ENCODE measurements at regions not wholly inside any gene's neighbourhood (a gene's known extent, or its start where the extent isn't known, plus 50 kb on each side); places are given as distances from the start of the nearest gene placed in this dataset.

GRCh38 chr14:98994561-98994960 is 277.4 kb downstream of the BCL11B start:
- Histone ChIP-seq H3K27ac (ENCODE audit: insufficient read depth, low read depth, low read length) (no peak overlapping the region), H4K20me1 (replicated peaks; ENCODE audit: control insufficient read depth, extremely low read depth, insufficient read depth, low read length) (no peaks in the 10 kb centered on the region), H3K79me2 (ENCODE audit: control insufficient read depth, insufficient read depth, low read length) (no peaks in the 10 kb centered on the region), H3K4me2 (ENCODE audit: insufficient read depth, low read length) (no peak overlapping the region), H2AFZ (ENCODE audit: low read depth, low read length) (no peak overlapping the region), H3K27me3 (ENCODE audit: control insufficient read depth in 2 of 2, insufficient read depth in 2 of 2, low read length in 2 of 2) (no peaks in the 10 kb centered on the region), H3K9me1 (replicated peaks; ENCODE audit: control insufficient read depth, extremely low read depth, insufficient read depth, low read length) (no peaks in the 10 kb centered on the region), H3K36me3 (ENCODE audit: control insufficient read depth in 2 of 2, extremely low read depth in 1 of 2, insufficient read depth in 2 of 2, low read length in 2 of 2) (no peaks in the 10 kb centered on the region), H3K4me3 (replicated peaks in 1 of 3; ENCODE audit: insufficient read depth in 1 of 3, low read depth in 1 of 3, low read length in 3 of 3) (no peak overlapping the region), H3K9me3 (replicated peaks; ENCODE audit: control insufficient read depth, insufficient read depth, low read length) (peaks cover 2% of the 10 kb centered on the region), H3K4me1 (ENCODE audit: control insufficient read depth, extremely low read depth, insufficient read depth, low read length) (no peaks in the 10 kb centered on the region), H3K9ac (replicated peaks; ENCODE audit: extremely low read depth, insufficient read depth, low read length) (no peak overlapping the region)
- POLR2A ChIA-PET = no interaction called here
- no peak for FAIRE-seq
- TF ChIP-seq EZH2 (IDR thresholded peaks at IDR 0.05; ENCODE audit: borderline replicate concordance, low read depth, low read length, severe bottlenecking) (no peak), POLR2AphosphoS5 (IDR thresholded peaks at IDR 0.05; ENCODE audit: insufficient read depth, low read depth, low read length) (no peak), GATA2 (IDR thresholded peaks at IDR 0.05; ENCODE audit: insufficient read depth, insufficient read length, low read depth, low read length) (no peak), CTCF (IDR thresholded peaks at IDR 0.05; ENCODE audit: extremely low read depth in 1 of 2, insufficient read depth in 1 of 2, low read depth in 1 of 2, low read length in 2 of 2) (no peak), JUN (IDR thresholded peaks at IDR 0.05; ENCODE audit: borderline replicate concordance, insufficient read depth, insufficient read length, low read depth) (no peak)
- dilution Hi-C loops (cut with MboI; ENCODE audit: extremely low pct_ligation_motif_present, low sequenced_read_pairs) (no loop called here), intact Hi-C loops (cut with micrococcal nuclease) (no loop called here)
- DNase-seq (ENCODE audit: low read depth, low spot score) = no peak
- BruUV-seq (replicated peaks) = no TSS peak
- CTCF ChIA-PET = no interaction called here

GRCh38 chr14:98997526-98998205 is 274.3 kb downstream of the BCL11B start:
- H3K9ac ChIP-seq (replicated peaks; ENCODE audit: extremely low read depth, insufficient read depth, low read length) = no peak overlapping the region
- DNase-seq (ENCODE audit: low read depth, low spot score) (no peak), FAIRE-seq (no peak)
- no TSS peak for BruUV-seq (replicated peaks)
- intact Hi-C loops (cut with micrococcal nuclease) (no loop called here), dilution Hi-C loops (cut with MboI; ENCODE audit: extremely low pct_ligation_motif_present, low sequenced_read_pairs) (no loop called here)
- no peaks in the 10 kb centered on the region for H3K79me2 ChIP-seq (ENCODE audit: control insufficient read depth, insufficient read depth, low read length)
- TF ChIP-seq EZH2 (IDR thresholded peaks at IDR 0.05; ENCODE audit: borderline replicate concordance, low read depth, low read length, severe bottlenecking) (no peak), GATA2 (IDR thresholded peaks at IDR 0.05; ENCODE audit: insufficient read depth, insufficient read length, low read depth, low read length) (no peak), JUN (IDR thresholded peaks at IDR 0.05; ENCODE audit: borderline replicate concordance, insufficient read depth, insufficient read length, low read depth) (no peak), FOS (IDR thresholded peaks at IDR 0.05; ENCODE audit: borderline replicate concordance, insufficient read depth, low read length) (no peak), MAX (IDR thresholded peaks at IDR 0.05; ENCODE audit: insufficient read depth, insufficient read length) (no peak), POLR2A (IDR thresholded peaks at IDR 0.05; ENCODE audit: low read depth, low read length) (no peak), MYC (IDR thresholded peaks at IDR 0.05; ENCODE audit: low read depth, low read length) (no peak), POLR2AphosphoS5 (IDR thresholded peaks at IDR 0.05; ENCODE audit: insufficient read depth, low read depth, low read length) (no peak), CTCF (IDR thresholded peaks at IDR 0.05; ENCODE audit: extremely low read depth in 1 of 2, insufficient read depth in 1 of 2, low read depth in 1 of 2, low read length in 2 of 2) (no peak)
- POLR2A ChIA-PET = no interaction called here
- no peaks in the 10 kb centered on the region for H3K9me1 ChIP-seq (replicated peaks; ENCODE audit: control insufficient read depth, extremely low read depth, insufficient read depth, low read length)
- CTCF ChIA-PET = no interaction called here
- H3K27me3 ChIP-seq (ENCODE audit: control insufficient read depth in 2 of 2, insufficient read depth in 2 of 2, low read length in 2 of 2) = no peaks in the 10 kb centered on the region
- no peak overlapping the region for H3K4me2 ChIP-seq (ENCODE audit: insufficient read depth, low read length)
- no peak overlapping the region for H3K27ac ChIP-seq (ENCODE audit: insufficient read depth, low read depth, low read length)
- H3K4me1 ChIP-seq (ENCODE audit: control insufficient read depth, extremely low read depth, insufficient read depth, low read length) = no peaks in the 10 kb centered on the region
- H3K9me3 ChIP-seq (replicated peaks; ENCODE audit: control insufficient read depth, insufficient read depth, low read length) = peaks cover 2% of the 10 kb centered on the region
- no peaks in the 10 kb centered on the region for H3K36me3 ChIP-seq (ENCODE audit: control insufficient read depth in 2 of 2, extremely low read depth in 1 of 2, insufficient read depth in 2 of 2, low read length in 2 of 2)
- no peak overlapping the region for H3K4me3 ChIP-seq (replicated peaks in 1 of 3; ENCODE audit: insufficient read depth in 1 of 3, low read depth in 1 of 3, low read length in 3 of 3)
- H2AFZ ChIP-seq (ENCODE audit: low read depth, low read length) = no peak overlapping the region
- H4K20me1 ChIP-seq (replicated peaks; ENCODE audit: control insufficient read depth, extremely low read depth, insufficient read depth, low read length) = no peaks in the 10 kb centered on the region
